AG10803 (cell line): ENCODE measurements at regions not wholly inside any gene's neighbourhood (a gene's known extent, or its start where the extent isn't known, plus 50 kb on each side); places are given as distances from the start of the nearest gene placed in this dataset.

Experiments used
- DNase-seq: peaks from one replicate; pipeline ENCODE4 v3.0.0; 2010; ENCODE audit warnings: low read depth
- H3K4me3 ChIP-seq: 2 replicates; pipeline ENCODE4 v1.5.1; 2011; ENCODE audit warnings: mild to moderate bottlenecking, low read length, control low read depth
- CTCF ChIP-seq: conservative IDR thresholded peaks from 2 replicates; pipeline ENCODE4 v1.5.1; 2011; ENCODE audit warnings: mild to moderate bottlenecking, low read length, control low read depth, inconsistent platforms

- TF ChIP-seq CTCF, result no peak
- no peak for DNase-seq
Observed at GRCh38 chr13:107713314-107713713, 502.0 kb downstream of the LIG4 start.

GRCh38 chr13:107712145-107712860 lies 503.0 kb downstream of the LIG4 start:
- H3K4me3 ChIP-seq, result no peak overlapping the region
- no peak for DNase-seq
- TF ChIP-seq CTCF, result no peak

More at GRCh38 chr13:107713314-107713713, 502.0 kb downstream of the LIG4 start:
- no peak overlapping the region for H3K4me3 ChIP-seq

GRCh38 chr13:107690181-107690580 lies 525.2 kb downstream of the LIG4 start:
- DNase-seq, result no peak
- TF ChIP-seq CTCF, result no peak
- H3K4me3 ChIP-seq, result no peak overlapping the region

GRCh38 chr13:107685876-107686275 lies 529.5 kb downstream of the LIG4 start:
- no peak for DNase-seq
- TF ChIP-seq CTCF, result no peak
- H3K4me3 ChIP-seq, result no peak overlapping the region

GRCh38 chr13:107681600-107681999 lies 533.7 kb downstream of the LIG4 start:
- no peak for TF ChIP-seq CTCF
- no peak for DNase-seq
- no peak overlapping the region for H3K4me3 ChIP-seq

DNA sequence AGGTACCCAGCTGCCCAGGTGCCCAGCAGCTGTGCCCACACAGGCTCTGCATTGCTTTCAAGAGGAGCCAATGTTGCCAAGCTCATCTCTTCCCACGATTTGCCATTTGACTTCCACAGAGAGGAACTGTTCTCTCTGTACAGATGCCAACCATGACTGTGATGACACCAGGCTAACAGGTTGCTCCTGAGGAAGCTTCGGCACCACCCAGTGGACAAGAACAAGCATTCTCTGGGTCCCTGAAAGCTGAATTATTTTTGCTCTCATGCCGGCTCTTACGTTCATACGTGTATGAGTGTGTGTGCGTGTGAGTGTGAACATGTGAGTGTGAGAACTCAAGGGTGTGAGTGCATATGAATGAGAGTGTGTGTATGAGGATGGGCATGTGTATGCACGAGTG lies 535.2 kb downstream of the LIG4 start:
- TF ChIP-seq CTCF, result no peak
- no peak overlapping the region for H3K4me3 ChIP-seq
- DNase-seq, result no peak

- H3K4me3 ChIP-seq, result no peak overlapping the region
- TF ChIP-seq CTCF, result peak; percentile 31
- peak; percentile 11 for DNase-seq
Observed at GRCh38 chr13:107678075-107678689, 537.2 kb downstream of the LIG4 start.
